ENCODE measurements at regions not wholly inside any gene's neighbourhood (a gene's known extent, or its start where the extent isn't known, plus 50 kb on each side); places are given as distances from the start of the nearest gene placed in this dataset.
"Not testable (repeated sequence)": the region's sequence is repeated elsewhere in the genome, so short reads cannot be mapped to it uniquely, and the experiment has no call there.

GRCh38 chr4:107366900-107367299 lies 330.8 kb upstream of the DKK2 start:
- Histone ChIP-seq H3K27me3 (no peaks in the 10 kb centered on the region), H3K27ac (no peak overlapping the region)

DNA sequence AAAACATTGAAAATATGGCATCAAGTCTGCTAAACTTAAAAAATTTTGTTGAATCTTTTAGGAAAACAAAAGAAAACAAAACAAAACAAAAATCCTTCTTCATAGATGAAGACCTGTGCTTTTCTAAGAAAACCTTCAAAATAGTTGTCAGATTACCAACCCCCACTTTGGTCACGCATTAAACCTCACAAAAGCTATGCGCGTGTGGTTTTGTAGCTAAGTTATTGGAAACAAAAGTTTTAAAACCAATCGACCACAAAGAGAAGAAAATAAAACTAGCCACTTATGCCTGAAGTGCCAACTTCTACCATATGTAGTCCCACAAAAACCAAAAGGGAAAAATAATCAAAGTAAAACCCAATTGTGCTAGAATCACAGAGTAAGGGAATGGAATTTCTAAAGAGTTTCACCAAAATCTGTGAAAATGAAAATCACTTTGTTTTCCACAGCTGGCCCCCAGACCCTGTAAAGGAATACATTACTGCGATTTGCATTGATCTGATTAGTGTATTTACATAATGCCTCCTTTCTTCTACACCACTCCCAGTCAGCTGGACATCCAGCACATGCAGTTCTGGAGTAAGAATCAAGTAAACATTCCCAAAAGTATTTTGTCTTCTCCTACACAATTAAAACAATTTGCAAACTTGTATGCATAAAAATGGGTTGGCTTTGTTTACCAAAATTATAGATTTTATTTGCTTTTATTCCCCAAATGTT lies 330.1 kb upstream of the DKK2 start:
- no peak overlapping the region for H3K4me3 ChIP-seq
- H3K9me3 ChIP-seq, result no peaks in the 10 kb centered on the region
- DNase-seq (ENCODE audit: low spot score), result no peak
- no peaks in the 10 kb centered on the region for H3K4me1 ChIP-seq
- no peaks in the 10 kb centered on the region for H3K36me3 ChIP-seq
- H3K27ac ChIP-seq, result no peak overlapping the region
- no peaks in the 10 kb centered on the region for H3K27me3 ChIP-seq
- TF ChIP-seq CTCF (IDR thresholded peaks at IDR 0.05), result no peak

More at GRCh38 chr4:107366900-107367299, 330.8 kb upstream of the DKK2 start:
- no peaks in the 10 kb centered on the region for H3K36me3 ChIP-seq
- H3K4me1 ChIP-seq, result no peaks in the 10 kb centered on the region
- DNase-seq (ENCODE audit: low spot score), result no peak
- TF ChIP-seq CTCF (IDR thresholded peaks at IDR 0.05), result no peak
- H3K9me3 ChIP-seq, result no peaks in the 10 kb centered on the region
- H3K4me3 ChIP-seq, result no peak overlapping the region

DNA sequence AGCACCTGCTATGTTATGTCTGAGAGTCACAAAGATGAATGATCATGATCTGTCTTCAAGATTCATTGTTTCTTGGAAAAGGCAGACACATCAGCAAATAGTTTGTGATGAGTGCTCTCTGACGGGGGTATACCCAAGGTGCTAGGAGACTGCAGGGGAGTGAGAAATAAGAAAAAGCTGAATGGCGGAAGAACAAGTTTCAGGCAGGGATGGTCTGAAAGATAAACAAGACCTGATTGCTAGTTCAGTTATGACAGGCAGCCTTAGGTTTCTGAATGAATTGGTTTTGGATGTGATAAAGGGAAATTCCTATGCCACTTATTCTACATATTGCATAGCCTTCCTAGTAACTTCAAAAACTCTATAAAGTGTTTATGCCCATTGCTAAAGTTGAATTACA lies 327.0 kb upstream of the DKK2 start:
- no peak for DNase-seq (ENCODE audit: low spot score)
- H3K4me1 ChIP-seq, result no peaks in the 10 kb centered on the region
- no peaks in the 10 kb centered on the region for H3K9me3 ChIP-seq
- no peaks in the 10 kb centered on the region for H3K27me3 ChIP-seq
- H3K27ac ChIP-seq, result no peak overlapping the region
- H3K36me3 ChIP-seq, result no peaks in the 10 kb centered on the region
- TF ChIP-seq CTCF (IDR thresholded peaks at IDR 0.05), result no peak
- H3K4me3 ChIP-seq, result no peak overlapping the region

DNA sequence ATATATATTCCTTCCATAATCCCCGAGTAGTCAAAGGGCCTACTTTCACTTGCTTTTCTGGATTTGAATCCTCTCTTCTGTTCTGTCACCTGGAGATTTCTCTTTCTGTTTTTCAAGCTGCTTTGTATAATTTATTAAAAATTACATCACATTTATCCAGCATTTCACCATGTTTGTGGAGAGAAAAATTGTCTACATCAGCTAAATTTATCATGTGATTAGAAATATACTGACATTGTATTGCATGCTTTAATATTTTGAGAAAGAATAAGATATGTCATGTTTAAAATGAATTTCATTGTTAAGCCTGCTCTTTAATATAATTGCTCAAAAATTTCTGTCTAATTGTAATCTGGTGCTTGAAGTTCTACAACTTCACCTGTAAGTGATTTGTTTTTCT lies 323.1 kb upstream of the DKK2 start:
- Histone ChIP-seq H3K4me1 (no peaks in the 10 kb centered on the region), H3K27ac (no peak overlapping the region), H3K27me3 (no peaks in the 10 kb centered on the region), H3K9me3 (no peaks in the 10 kb centered on the region), H3K4me3 (no peak overlapping the region), H3K36me3 (no peaks in the 10 kb centered on the region)
- DNase-seq (ENCODE audit: low spot score), result no peak
- TF ChIP-seq CTCF (IDR thresholded peaks at IDR 0.05), result no peak

- not testable (repeated sequence) for H3K36me3 ChIP-seq; H3K4me3 ChIP-seq; H3K4me1 ChIP-seq; H3K9me3 ChIP-seq; H3K27ac ChIP-seq; DNase-seq (ENCODE audit: low spot score); H3K27me3 ChIP-seq
These were observed 318.2 kb upstream of the DKK2 start for GRCh38 chr4:107354304-107354703.

GRCh38 chr4:107351196-107351595 lies 315.1 kb upstream of the DKK2 start:
- Histone ChIP-seq H3K4me1 (no peaks in the 10 kb centered on the region), H3K9me3 (no peaks in the 10 kb centered on the region), H3K27me3 (no peaks in the 10 kb centered on the region), H3K4me3 (no peak overlapping the region), H3K36me3 (no peaks in the 10 kb centered on the region), H3K27ac (no peak overlapping the region)
- no peak for TF ChIP-seq CTCF (IDR thresholded peaks at IDR 0.05)
- DNase-seq (ENCODE audit: low spot score), result no peak
